Psoas muscle (tissue), 7 donors: ENCODE measurements at regions not wholly inside any gene's neighbourhood (a gene's known extent, or its start where the extent isn't known, plus 50 kb on each side); places are given as distances from the start of the nearest gene placed in this dataset.
A peak's percentile ranks its signal among the peaks of the same experiment; 100 is the strongest.

Experiments
- ATAC-seq, 4 donors: fragments of 200-7000 bp; cut with Tn5 transposase; one replicate each; pipeline ENCODE4 v1.9.1; 2020; ENCODE audit warnings: moderate library complexity in 3 of 4, mild to moderate bottlenecking in 2 of 4
- DNase-seq, 2 donors: peaks; one replicate each; pipeline ENCODE4 v3.0.0-alpha.2; 2020
- H3K27ac ChIP-seq: fragments of 200-600 bp; one replicate; pipeline ENCODE4 v1.8.0; 2022
- H3K27me3 ChIP-seq, 3 donors: fragments of 200-600 bp in 1 of 3; one replicate each; pipeline versions ENCODE4 v1.6.1 to v1.8.0; 2013 to 2022; ENCODE audit warnings: low read length in 2 of 3, mild to moderate bottlenecking in 2 of 3, moderate library complexity in 1 of 3; ENCODE audit not compliant: insufficient read depth in 3 of 3
- H3K36me3 ChIP-seq, 2 donors: fragments of 200-600 bp in 1 of 2; one replicate each; pipeline versions ENCODE4 v1.6.1 to v1.8.0; 2013 to 2022; ENCODE audit warnings: low read depth in 1 of 2, mild to moderate bottlenecking in 1 of 2, moderate library complexity in 1 of 2; ENCODE audit not compliant: insufficient read depth in 1 of 2
- H3K4me1 ChIP-seq: fragments of 200-600 bp; one replicate; pipeline ENCODE4 v1.8.0; 2022
- H3K4me3 ChIP-seq: fragments of 200-600 bp; one replicate; pipeline ENCODE4 v1.8.0; 2022; ENCODE audit warnings: mild to moderate bottlenecking
- H3K9me3 ChIP-seq: fragments of 200-600 bp; one replicate; pipeline ENCODE4 v1.8.0; 2022
- WGBS, 3 donors: extraction: QIAGEN DNeasy Blood & Tissue Kit; methylation state at CpG; one replicate each; pipeline versions ENCODE4 v1.1.6 to v1.1.7; 2013; 5-methylcytosine and 5-hydroxymethylcytosine counted together
- intact Hi-C, 2 donors: fragments of 100-400 bp; cut with DNase I; formaldehyde crosslinking; loops; one replicate each; pipeline versions ENCODE4 v1.11.0 to v1.14.2; 2022
- TF ChIP-seq, protein P1 (sequence below): fragments of 200-600 bp; IDR thresholded peaks from one replicate; pipeline ENCODE4 v1.8.0; 2022; ENCODE audit warnings: antibody characterized with exemption
- donor health status: healthy with polysubstance abuse.
- donor health status: DM: no; HTN: no; CAD: no; lungs with moderate emphysema.
- donor health status: Bipolar disorder and iron deficiency.
- donor health status: healthy.
- donor health status: DM: yes; HTN: yes; CAD: no.
- donor health status: DM: no; HTN: no; CAD: no.
- donor health status: DM: yes; HTN: yes; CAD: no.

- peaks cover 13% of the 10 kb centered on the region for H3K4me1 ChIP-seq
- TF ChIP-seq, protein P1, sequence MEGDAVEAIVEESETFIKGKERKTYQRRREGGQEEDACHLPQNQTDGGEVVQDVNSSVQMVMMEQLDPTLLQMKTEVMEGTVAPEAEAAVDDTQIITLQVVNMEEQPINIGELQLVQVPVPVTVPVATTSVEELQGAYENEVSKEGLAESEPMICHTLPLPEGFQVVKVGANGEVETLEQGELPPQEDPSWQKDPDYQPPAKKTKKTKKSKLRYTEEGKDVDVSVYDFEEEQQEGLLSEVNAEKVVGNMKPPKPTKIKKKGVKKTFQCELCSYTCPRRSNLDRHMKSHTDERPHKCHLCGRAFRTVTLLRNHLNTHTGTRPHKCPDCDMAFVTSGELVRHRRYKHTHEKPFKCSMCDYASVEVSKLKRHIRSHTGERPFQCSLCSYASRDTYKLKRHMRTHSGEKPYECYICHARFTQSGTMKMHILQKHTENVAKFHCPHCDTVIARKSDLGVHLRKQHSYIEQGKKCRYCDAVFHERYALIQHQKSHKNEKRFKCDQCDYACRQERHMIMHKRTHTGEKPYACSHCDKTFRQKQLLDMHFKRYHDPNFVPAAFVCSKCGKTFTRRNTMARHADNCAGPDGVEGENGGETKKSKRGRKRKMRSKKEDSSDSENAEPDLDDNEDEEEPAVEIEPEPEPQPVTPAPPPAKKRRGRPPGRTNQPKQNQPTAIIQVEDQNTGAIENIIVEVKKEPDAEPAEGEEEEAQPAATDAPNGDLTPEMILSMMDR: no peak
- WGBS, 3 donors: 18 to 28% (median 23%) methylated on average over 9 of the region's 9 CpGs
- DNase-seq (no peak), ATAC-seq (peak in 2 of 4 donors; percentile 67 to 73)
- no peaks in the 10 kb centered on the region for H3K9me3 ChIP-seq
- intact Hi-C loops: no loop called here
- no peaks in the 10 kb centered on the region for H3K27me3 ChIP-seq
- no peaks in the 10 kb centered on the region for H3K36me3 ChIP-seq
- no peak overlapping the region for H3K4me3 ChIP-seq
- H3K27ac ChIP-seq: peak overlapping the region; percentile 39
Measured at GRCh38 chr17:5864741-5865657, 205.2 kb upstream of the WSCD1 start.

DNA sequence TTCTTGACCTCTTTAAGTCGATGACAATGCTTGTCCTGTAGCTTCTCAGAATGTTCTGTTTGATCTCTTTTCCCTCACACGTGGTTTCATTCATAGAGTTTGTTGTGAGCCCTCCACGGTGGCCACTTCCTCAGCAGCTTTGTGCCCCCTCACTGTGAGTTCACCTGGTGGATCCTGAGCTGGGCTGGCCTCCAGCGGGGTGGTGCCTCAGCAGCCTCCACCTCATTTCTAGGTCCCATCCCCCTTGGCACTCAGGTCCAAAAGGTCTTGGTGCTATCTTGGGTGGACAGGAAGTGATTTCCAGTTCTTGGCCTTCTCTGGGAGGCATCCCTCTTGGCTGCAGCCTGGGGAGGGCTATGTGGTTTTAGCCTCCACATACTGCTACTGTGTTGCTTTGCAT is 203.2 kb upstream of the WSCD1 start:
- Histone ChIP-seq H3K4me3 (no peak overlapping the region), H3K9me3 (no peaks in the 10 kb centered on the region), H3K4me1 (peaks cover 13% of the 10 kb centered on the region), H3K27me3 (no peaks in the 10 kb centered on the region), H3K27ac (no peak overlapping the region), H3K36me3 (no peaks in the 10 kb centered on the region)
- 72 to 75% (median 74%) methylated on average over 4 of the region's 4 CpGs for WGBS, 3 donors
- intact Hi-C loops: no loop called here
- ATAC-seq (no peak), DNase-seq (no peak)
- TF ChIP-seq, protein P1: no peak

DNA sequence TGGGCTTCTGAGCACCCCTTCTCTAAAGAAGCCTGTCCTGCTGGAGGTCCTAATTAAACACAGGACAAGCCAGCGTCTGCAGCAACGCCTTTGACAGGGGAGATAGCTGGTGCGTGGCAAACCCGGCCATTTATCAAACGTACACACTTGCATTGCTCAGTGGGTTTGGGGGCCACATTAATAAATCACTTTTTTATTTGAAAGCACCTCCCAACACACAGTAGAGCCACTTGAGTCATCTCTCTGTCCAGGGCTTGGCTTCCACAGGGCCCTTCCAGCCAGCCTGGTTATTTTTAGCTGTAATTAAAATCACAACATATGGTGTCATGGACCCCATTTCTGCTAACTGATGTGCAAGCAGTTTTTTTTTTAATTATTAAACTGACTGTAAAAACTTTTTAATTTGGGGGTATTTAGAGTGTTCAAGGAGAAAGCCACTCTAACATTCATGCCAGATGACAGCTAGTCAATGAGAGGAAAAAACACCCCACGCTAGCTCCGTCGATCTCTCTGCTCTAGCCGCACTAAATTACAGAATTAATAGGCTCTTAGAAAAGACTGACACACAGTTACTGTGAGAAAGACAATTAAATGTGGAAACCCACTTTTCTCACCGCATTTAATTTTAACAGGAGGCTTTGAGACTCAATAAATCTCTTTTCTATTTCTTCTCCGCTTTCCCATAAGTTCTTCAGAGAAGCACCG is 201.0 kb upstream of the WSCD1 start:
- Histone ChIP-seq H3K4me1 (peaks cover 13% of the 10 kb centered on the region), H3K27ac (no peak overlapping the region), H3K27me3 (no peaks in the 10 kb centered on the region), H3K36me3 (no peaks in the 10 kb centered on the region), H3K9me3 (no peaks in the 10 kb centered on the region), H3K4me3 (no peak overlapping the region)
- DNase-seq (no peak), ATAC-seq (peak in 2 of 4 donors; percentile 65 to 70)
- intact Hi-C loops: no loop called here
- TF ChIP-seq, protein P1: no peak
- 73 to 76% (median 76%) methylated on average over 12 of the region's 12 CpGs for WGBS, 3 donors

DNA sequence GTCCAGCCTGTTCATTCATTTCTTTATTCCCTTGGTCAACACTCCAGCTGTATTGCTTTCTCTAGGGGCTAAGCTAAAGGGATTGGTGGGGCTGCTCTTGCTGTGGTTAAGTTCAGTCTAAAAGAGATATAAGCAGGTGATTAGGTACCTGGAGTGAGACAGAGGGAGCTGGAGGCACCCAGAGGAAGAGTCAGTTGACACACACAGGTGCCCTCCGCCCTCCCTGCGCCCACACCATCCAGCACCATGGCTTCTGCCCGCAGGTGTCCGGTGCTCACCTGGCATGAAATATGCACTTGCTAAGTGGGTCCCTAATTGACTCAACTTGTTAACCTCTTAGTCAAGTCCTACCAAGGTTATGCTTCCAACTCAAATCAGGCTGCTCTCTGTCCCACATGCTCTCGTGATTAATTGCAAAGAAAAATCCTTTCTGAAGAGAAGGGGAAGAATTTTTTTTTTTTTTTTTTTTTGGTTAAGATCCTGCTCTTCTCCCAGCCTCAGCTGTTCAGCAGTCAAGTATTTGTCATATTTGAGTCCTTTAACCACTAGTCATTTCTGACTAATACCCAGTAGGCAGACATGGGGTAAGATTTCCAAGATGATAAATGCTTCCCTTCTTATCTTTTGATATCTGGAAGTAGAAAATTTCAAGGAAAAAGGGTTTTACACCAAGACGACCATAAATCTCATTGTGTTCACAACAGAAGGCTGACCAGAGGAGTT is 199.8 kb upstream of the WSCD1 start:
- Histone ChIP-seq H3K27me3 (no peaks in the 10 kb centered on the region), H3K4me1 (peaks cover 5% of the 10 kb centered on the region), H3K9me3 (no peaks in the 10 kb centered on the region), H3K27ac (no peak overlapping the region), H3K4me3 (no peak overlapping the region), H3K36me3 (no peaks in the 10 kb centered on the region)
- WGBS, 3 donors: 90 to 94% (median 92%) methylated on average over 6 of the region's 6 CpGs
- TF ChIP-seq, protein P1: no peak
- ATAC-seq (no peak), DNase-seq (no peak)
- intact Hi-C loops: no loop called here
